H1 (cell line): ENCODE measurements at regions not wholly inside any gene's neighbourhood (a gene's known extent, or its start where the extent isn't known, plus 50 kb on each side); places are given as distances from the start of the nearest gene placed in this dataset.

Source experiments
- CTCF ChIA-PET: fragments of 300-600 bp; sonication (Branson Sonifier 250); formaldehyde crosslinking; loops from one replicate; lab custom pipeline; 2021; ENCODE audit not compliant: partially characterized antibody; lab: Charles Lee
- POLR2A ChIA-PET: fragments of 300-600 bp; sonication (Branson Sonifier 250); formaldehyde crosslinking; loops from one replicate; lab custom pipeline; 2021; ENCODE audit warnings: inconsistent platforms; ENCODE audit not compliant: partially characterized antibody; lab: Charles Lee
- DNase-seq, 2 experiments: peaks; one replicate each; pipeline versions ENCODE4 v3.0.0 to v3.0.0-alpha.2; 2010 to 2022; ENCODE audit warnings: low spot score in 2 of 2, low read depth in 1 of 2, mixed read lengths in 1 of 2
- FAIRE-seq: peaks from 2 replicates; lab custom pipeline; 2011; peaks lifted over from hg19 to GRCh38; lab: Jason Lieb, UNC
- H2AFZ ChIP-seq: 2 replicates; pipeline ENCODE4 v1.8.1; 2012; ENCODE audit warnings: low read length, inconsistent platforms
- H2AK5ac ChIP-seq: 2 replicates; pipeline ENCODE4 v1.6.1; 2013; ENCODE audit warnings: low read depth, low read length
- H2BK120ac ChIP-seq: replicated peaks from 2 replicates; pipeline ENCODE3; 2013; ENCODE audit warnings: low read depth, low read length, inconsistent platforms
- H2BK12ac ChIP-seq: 2 replicates; pipeline ENCODE4 v1.6.1; 2013; ENCODE audit warnings: low read depth, low read length
- H2BK15ac ChIP-seq: 2 replicates; pipeline ENCODE4 v1.6.1; 2013; ENCODE audit warnings: low read length
- H2BK20ac ChIP-seq: 2 replicates; pipeline ENCODE4 v1.6.1; 2013; ENCODE audit warnings: low read length
- H2BK5ac ChIP-seq: 2 replicates; pipeline ENCODE4 v1.6.1; 2013; ENCODE audit warnings: low read depth, low read length
- H3K14ac ChIP-seq: 2 replicates; pipeline ENCODE4 v1.6.1; 2013; ENCODE audit warnings: inconsistent platforms; ENCODE audit not compliant: insufficient read length
- H3K18ac ChIP-seq: 2 replicates; pipeline ENCODE4 v1.6.1; 2013; ENCODE audit warnings: low read length; ENCODE audit errors: extremely low read depth
- H3K23ac ChIP-seq: 2 replicates; pipeline ENCODE4 v1.6.1; 2013; ENCODE audit warnings: inconsistent platforms; ENCODE audit not compliant: insufficient read length
- H3K23me2 ChIP-seq: 2 replicates; pipeline ENCODE4 v1.6.1; 2013; ENCODE audit warnings: low read depth, low read length
- H3K27ac ChIP-seq: 2 replicates; pipeline ENCODE4 v1.6.1; 2011; ENCODE audit warnings: low read depth, low read length, inconsistent platforms
- H3K27me3 ChIP-seq, 4 experiments: replicated peaks in 1 of 4; 1 replicate in 1 of 4; 2 replicates in 3 of 4; pipeline versions ENCODE4 v1.6.1 to v1.8.1; 2011 to 2013; ENCODE audit warnings: low read length in 3 of 4, mild to moderate bottlenecking in 3 of 4, inconsistent platforms in 2 of 4, mixed read lengths in 2 of 4, moderate library complexity in 1 of 4; ENCODE audit not compliant: control insufficient read depth in 3 of 4, insufficient read depth in 3 of 4; ENCODE audit errors: extremely low read depth in 1 of 4
- H3K36me3 ChIP-seq, 4 experiments: 2 replicates each; pipeline versions ENCODE4 v1.6.1 to v1.8.1; 2011 to 2013; ENCODE audit warnings: mild to moderate bottlenecking in 4 of 4, low read length in 3 of 4, moderate library complexity in 2 of 4, control low read depth in 1 of 4, inconsistent platforms in 1 of 4; ENCODE audit not compliant: insufficient read depth in 4 of 4, control insufficient read depth in 2 of 4
- H3K4ac ChIP-seq: replicated peaks from 2 replicates; pipeline ENCODE3; 2013; ENCODE audit warnings: low read length, low read depth, mixed read lengths, inconsistent platforms; ENCODE audit not compliant: insufficient read length
- H3K4me1 ChIP-seq, 4 experiments: replicated peaks in 1 of 4; 1 replicate in 1 of 4; 2 replicates in 3 of 4; pipeline versions ENCODE4 v1.6.1 to v1.8.1; 2011 to 2013; ENCODE audit warnings: low read length in 3 of 4, inconsistent platforms in 2 of 4, mixed read lengths in 1 of 4; ENCODE audit not compliant: insufficient read depth in 4 of 4, control insufficient read depth in 3 of 4
- H3K4me2 ChIP-seq, 2 experiments: 2 replicates each; pipeline versions ENCODE4 v1.6.1 to v1.8.1; 2011 to 2013; ENCODE audit warnings: low read depth in 2 of 2, low read length in 2 of 2, control low read depth in 1 of 2, inconsistent platforms in 1 of 2, mild to moderate bottlenecking in 1 of 2; ENCODE audit not compliant: insufficient read depth in 1 of 2
- H3K4me3 ChIP-seq, 4 experiments: fragments of 200-600, 300-600 bp in 1 of 4; sonication (generic), shearing (Covaris generic), sonication (Bioruptor Twin) in 1 of 4; 2 replicates each; pipeline versions ENCODE4 v1.5.1 to v1.8.1; 2011 to 2016; ENCODE audit warnings: low read length in 4 of 4, low read depth in 3 of 4, control low read depth in 2 of 4, inconsistent platforms in 2 of 4, mild to moderate bottlenecking in 2 of 4, mixed read lengths in 1 of 4, moderate library complexity in 1 of 4; ENCODE audit not compliant: insufficient read depth in 2 of 4; ENCODE audit errors: extremely low read depth in 1 of 4
- H3K56ac ChIP-seq: replicated peaks from 2 replicates; pipeline ENCODE3; 2013; ENCODE audit warnings: low read depth, mild to moderate bottlenecking, mixed read lengths, low read length, inconsistent platforms; ENCODE audit not compliant: insufficient read length
- H3K79me1 ChIP-seq: 2 replicates; pipeline ENCODE4 v1.6.1; 2013; ENCODE audit warnings: low read depth, low read length, control low read depth
- H3K79me2 ChIP-seq, 2 experiments: 2 replicates each; pipeline versions ENCODE4 v1.6.1 to v1.8.1; 2012 to 2013; ENCODE audit warnings: low read length in 2 of 2, mild to moderate bottlenecking in 2 of 2, inconsistent platforms in 1 of 2; ENCODE audit not compliant: insufficient read depth in 2 of 2, control insufficient read depth in 1 of 2
- H3K9ac ChIP-seq, 4 experiments: replicated peaks in 1 of 4; 1 replicate in 1 of 4; 2 replicates in 3 of 4; pipeline versions ENCODE4 v1.6.1 to v1.8.1; 2011 to 2013; ENCODE audit warnings: low read depth in 3 of 4, low read length in 3 of 4, control low read depth in 2 of 4, mild to moderate bottlenecking in 2 of 4, moderate library complexity in 2 of 4, inconsistent platforms in 1 of 4; ENCODE audit errors: extremely low read depth in 1 of 4
- H3K9me3 ChIP-seq, 2 experiments: 2 replicates each; pipeline versions ENCODE4 v1.6.1 to v1.8.1; 2012 to 2013; ENCODE audit warnings: mild to moderate bottlenecking in 2 of 2, moderate library complexity in 2 of 2, control low read depth in 1 of 2, inconsistent platforms in 1 of 2, low read depth in 1 of 2, low read length in 1 of 2, mixed read lengths in 1 of 2; ENCODE audit not compliant: insufficient read depth in 2 of 2
- H4K20me1 ChIP-seq, 2 experiments: replicated peaks in 1 of 2; 2 replicates each; pipeline versions ENCODE3 to v1.8.1; 2011 to 2013; ENCODE audit warnings: inconsistent platforms in 2 of 2, low read length in 2 of 2, mild to moderate bottlenecking in 1 of 2; ENCODE audit not compliant: insufficient read depth in 2 of 2, control insufficient read depth in 1 of 2
- H4K5ac ChIP-seq: 2 replicates; pipeline ENCODE4 v1.6.1; 2013; ENCODE audit warnings: low read length, low read depth, mixed read lengths, inconsistent platforms; ENCODE audit not compliant: insufficient read length
- H4K8ac ChIP-seq: 2 replicates; pipeline ENCODE4 v1.8.0; 2013; ENCODE audit warnings: mild to moderate bottlenecking, moderate library complexity, low read length, inconsistent platforms; ENCODE audit not compliant: insufficient read depth; ENCODE audit errors: extremely low read depth
- H4K91ac ChIP-seq: replicated peaks from 2 replicates; pipeline ENCODE3; 2013; ENCODE audit warnings: low read length, mixed read lengths, inconsistent platforms; ENCODE audit not compliant: insufficient read length
- ASH2L ChIP-seq: fragments of 200-600, 300-600 bp; sonication (generic); IDR thresholded peaks from one replicate; pipeline ENCODE4 v1.7.1; 2017; ENCODE audit warnings: low read length
- BACH1 ChIP-seq: IDR thresholded peaks from 2 replicates; pipeline ENCODE4 v1.6.1; 2012; ENCODE audit warnings: low read length, improper control_type of control experiment
- BCL11A ChIP-seq, 2 experiments: IDR thresholded peaks; one replicate each; pipeline ENCODE4 v1.6.1; 2011; ENCODE audit warnings: low read depth in 2 of 2, low read length in 2 of 2, mild to moderate bottlenecking in 2 of 2
- BRCA1 ChIP-seq: IDR thresholded peaks from 2 replicates; pipeline ENCODE4 v1.6.1; 2012; ENCODE audit warnings: low read depth, low read length, improper control_type of control experiment
- CBX8 ChIP-seq: fragments of 300-800, 300-1000 bp; sonication (generic); IDR thresholded peaks from 2 replicates; pipeline ENCODE4 v1.7.1; 2016; ENCODE audit warnings: low read depth, low read length, borderline replicate concordance
- CEBPB ChIP-seq: IDR thresholded peaks from 2 replicates; pipeline ENCODE4 v1.6.1; 2012; ENCODE audit warnings: low read depth, low read length
- CREB1 ChIP-seq: IDR thresholded peaks from 2 replicates; pipeline ENCODE4 v1.6.1; 2012; ENCODE audit warnings: inconsistent platforms
- EGR1 ChIP-seq: IDR thresholded peaks from 2 replicates; pipeline ENCODE4 v1.6.1; 2011; ENCODE audit warnings: low read depth, low read length, borderline replicate concordance
- FOSL1 ChIP-seq: IDR thresholded peaks from 2 replicates; pipeline ENCODE4 v1.6.1; 2011; ENCODE audit warnings: mild to moderate bottlenecking, low read depth, low read length, moderate library complexity; ENCODE audit not compliant: insufficient read depth
- JUN ChIP-seq: IDR thresholded peaks from 2 replicates; pipeline ENCODE4 v1.6.1; 2011; ENCODE audit warnings: low read depth, mild to moderate bottlenecking, improper control_type of control experiment, low read length
- KDM5A ChIP-seq: fragments of 200-600 bp; IDR thresholded peaks from 2 replicates; pipeline ENCODE4 v1.7.1; 2012; ENCODE audit warnings: mild to moderate bottlenecking, low read length, inconsistent platforms, mixed read lengths
- POLR2A ChIP-seq, 2 experiments: IDR thresholded peaks; 1 replicate in 1 of 2; 2 replicates in 1 of 2; pipeline ENCODE4 v1.6.1; 2011; ENCODE audit warnings: low read depth in 2 of 2, low read length in 2 of 2, mild to moderate bottlenecking in 2 of 2; ENCODE audit errors: control extremely low read depth in 1 of 2
- POU5F1 ChIP-seq: IDR thresholded peaks from 2 replicates; pipeline ENCODE4 v1.6.1; 2011; ENCODE audit warnings: low read depth, mild to moderate bottlenecking, low read length, moderate library complexity
- RBBP5 ChIP-seq: IDR thresholded peaks from 2 replicates; pipeline ENCODE4 v1.7.1; 2012; ENCODE audit warnings: low read depth, mild to moderate bottlenecking, inconsistent platforms, low read length, moderate library complexity, borderline replicate concordance
- RFX5 ChIP-seq: IDR thresholded peaks from 2 replicates; pipeline ENCODE4 v1.6.1; 2011; ENCODE audit warnings: low read depth, low read length, improper control_type of control experiment, borderline replicate concordance
- TCF12 ChIP-seq: IDR thresholded peaks from 2 replicates; pipeline ENCODE4 v1.6.1; 2011; ENCODE audit warnings: low read depth, mild to moderate bottlenecking, low read length
- TEAD4 ChIP-seq: IDR thresholded peaks from 2 replicates; pipeline ENCODE4 v1.6.1; 2012; ENCODE audit warnings: low read depth, low read length, inconsistent platforms, mixed read lengths
- YY1 ChIP-seq: IDR thresholded peaks from 2 replicates; pipeline ENCODE4 v1.6.1; 2011; ENCODE audit warnings: low read depth, mild to moderate bottlenecking, low read length
- WGBS, 2 experiments: shearing (Covaris generic) in 1 of 2; methylation state at CpG; one replicate each; pipeline versions ENCODE4 v1.1.6 to v1.1.7; 2013 to 2015; ENCODE audit warnings: low lambda C conversion rate in 2 of 2, mixed read lengths in 2 of 2, inconsistent platforms in 1 of 2, low coverage in 1 of 2, missing lambda C conversion rate in 1 of 2; ENCODE audit not compliant: insufficient replicate concordance in 2 of 2, insufficient coverage in 1 of 2, insufficient read length in 1 of 2; ENCODE audit errors: extremely low coverage in 1 of 2, missing lambda C conversion rate in 1 of 2; 5-methylcytosine and 5-hydroxymethylcytosine counted together

GRCh38 chr18:4704781-4705180 lies 249.7 kb upstream of the DLGAP1 start:
- no peaks in the 10 kb centered on the region for H3K9me3 ChIP-seq
- POLR2A ChIA-PET = no interaction called here
- no peak for DNase-seq
- TF ChIP-seq EGR1 = no peak
- TF ChIP-seq POU5F1 = no peak
- no peak for TF ChIP-seq YY1
- TF ChIP-seq CEBPB = no peak
- TF ChIP-seq KDM5A = no peak
- TF ChIP-seq RFX5 = no peak
- no peak for TF ChIP-seq POLR2A (IDR thresholded peaks at IDR 0.05; ENCODE audit: control extremely low read depth in 1 of 2, low read depth in 2 of 2, low read length in 2 of 2)
- no peak for TF ChIP-seq ASH2L
- TF ChIP-seq JUN = no peak
- no peak for TF ChIP-seq RBBP5
- TF ChIP-seq BACH1 = no peak
- TF ChIP-seq FOSL1 = no peak
- TF ChIP-seq TEAD4 = no peak
- TF ChIP-seq CREB1 = no peak
- TF ChIP-seq CBX8 = no peak
- TF ChIP-seq BCL11A (IDR thresholded peaks at IDR 0.05; ENCODE audit: low read depth in 2 of 2, low read length in 2 of 2) = no peak
- no peak for TF ChIP-seq TCF12
- no peak for TF ChIP-seq BRCA1

More at GRCh38 chr18:4704781-4705180, 249.7 kb upstream of the DLGAP1 start:
- no peak overlapping the region for H2BK12ac ChIP-seq
- H2BK20ac ChIP-seq = no peak overlapping the region
- no peak overlapping the region for H4K91ac ChIP-seq
- H3K23ac ChIP-seq = no peak overlapping the region
- CTCF ChIA-PET = no interaction called here
- no peak overlapping the region for H3K14ac ChIP-seq
- no peak overlapping the region for H3K4ac ChIP-seq
- no peak overlapping the region for H2BK15ac ChIP-seq
- H2AFZ ChIP-seq = no peak overlapping the region
- no peak overlapping the region for H2BK120ac ChIP-seq
- H3K79me2 ChIP-seq = no peaks in the 10 kb centered on the region
- H2AK5ac ChIP-seq = no peak overlapping the region
- no peaks in the 10 kb centered on the region for H3K36me3 ChIP-seq
- H4K8ac ChIP-seq = no peak overlapping the region
- no peak overlapping the region for H3K18ac ChIP-seq
- H3K23me2 ChIP-seq = no peaks in the 10 kb centered on the region
- H3K4me1 ChIP-seq = no peaks in the 10 kb centered on the region
- no peaks in the 10 kb centered on the region for H3K79me1 ChIP-seq
- H3K4me2 ChIP-seq = no peak overlapping the region
- no peak overlapping the region for H3K4me3 ChIP-seq
- no peak overlapping the region for H3K27ac ChIP-seq
- H4K20me1 ChIP-seq = no peaks in the 10 kb centered on the region
- no peak overlapping the region for H2BK5ac ChIP-seq
- no peaks in the 10 kb centered on the region for H3K27me3 ChIP-seq
- no peak overlapping the region for H3K9ac ChIP-seq
- H4K5ac ChIP-seq = no peak overlapping the region
- FAIRE-seq = no peak
- H3K56ac ChIP-seq = no peak overlapping the region
- 84% methylated on average over 3 of the region's 3 CpGs; no CpG with 5 or more reads in 1 of the 2 experiments for WGBS, 2 experiments
